ENCODE measurements at regions not wholly inside any gene's neighbourhood (a gene's known extent, or its start where the extent isn't known, plus 50 kb on each side); places are given as distances from the start of the nearest gene placed in this dataset.

- WGBS, 2 donors: 92 to 93% methylated on average over 1 of the region's 1 CpG
Measured at GRCh38 chr1:80099713-80100112, 1093.2 kb upstream of the ADGRL4 start.

GRCh38 chr1:80085067-80085466, 1078.5 kb upstream of the ADGRL4 start:
- DNase-seq: no peak
- Histone ChIP-seq H3K27me3 (no peaks in the 10 kb centered on the region), H3K4me3 (no peak overlapping the region), H3K9me3 (no peaks in the 10 kb centered on the region), H3K27ac (no peak overlapping the region), H3K36me3 (ENCODE audit: low read depth, missing control alignments) (no peaks in the 10 kb centered on the region), H3K4me1 (no peaks in the 10 kb centered on the region)
- TF ChIP-seq CTCF (IDR thresholded peaks at IDR 0.05) (no peak), POLR2A (IDR thresholded peaks at IDR 0.05) (no peak)
- intact Hi-C loops (cut with DNase I; ENCODE audit: low total_unique reads): no loop called here

More at GRCh38 chr1:80099713-80100112, 1093.2 kb upstream of the ADGRL4 start:
- no peaks in the 10 kb centered on the region for H3K27me3 ChIP-seq
- intact Hi-C loops (cut with DNase I; ENCODE audit: low total_unique reads): no loop called here
- no peak overlapping the region for H3K27ac ChIP-seq
- TF ChIP-seq POLR2A (IDR thresholded peaks at IDR 0.05) (no peak), CTCF (IDR thresholded peaks at IDR 0.05) (no peak)
- DNase-seq: no peak
- no peaks in the 10 kb centered on the region for H3K9me3 ChIP-seq
- H3K4me3 ChIP-seq: no peak overlapping the region
- no peaks in the 10 kb centered on the region for H3K36me3 ChIP-seq (ENCODE audit: low read depth, missing control alignments)
- no peaks in the 10 kb centered on the region for H3K4me1 ChIP-seq

GRCh38 chr1:80083892-80084291, 1077.4 kb upstream of the ADGRL4 start:
- 88% methylated on average over 1 of the region's 1 CpG for WGBS, 2 donors
- no peaks in the 10 kb centered on the region for H3K9me3 ChIP-seq
- no peak overlapping the region for H3K27ac ChIP-seq
- H3K4me1 ChIP-seq: peaks cover under 1% of the 10 kb centered on the region
- no peak overlapping the region for H3K4me3 ChIP-seq
- no peak for DNase-seq
- intact Hi-C loops (cut with DNase I; ENCODE audit: low total_unique reads): no loop called here
- H3K27me3 ChIP-seq: no peaks in the 10 kb centered on the region
- H3K36me3 ChIP-seq (ENCODE audit: low read depth, missing control alignments): no peaks in the 10 kb centered on the region
- TF ChIP-seq POLR2A (IDR thresholded peaks at IDR 0.05): no peak
- no peak for TF ChIP-seq CTCF (IDR thresholded peaks at IDR 0.05)

- Histone ChIP-seq H3K27me3 (no peaks in the 10 kb centered on the region), H3K4me3 (no peak overlapping the region), H3K4me1 (peaks cover 2% of the 10 kb centered on the region), H3K9me3 (no peaks in the 10 kb centered on the region), H3K27ac (no peak overlapping the region), H3K36me3 (ENCODE audit: low read depth, missing control alignments) (no peaks in the 10 kb centered on the region)
- TF ChIP-seq POLR2A (IDR thresholded peaks at IDR 0.05) (no peak), CTCF (IDR thresholded peaks at IDR 0.05) (no peak)
- intact Hi-C loops (cut with DNase I; ENCODE audit: low total_unique reads): no loop called here
- DNase-seq: no peak
Measured at GRCh38 chr1:80076469-80076868, 1069.9 kb upstream of the ADGRL4 start.

- Histone ChIP-seq H3K36me3 (ENCODE audit: low read depth, missing control alignments) (no peaks in the 10 kb centered on the region), H3K4me1 (peaks cover 2% of the 10 kb centered on the region), H3K27ac (no peak overlapping the region), H3K27me3 (no peaks in the 10 kb centered on the region), H3K4me3 (no peak overlapping the region), H3K9me3 (no peaks in the 10 kb centered on the region)
- 86% methylated on average over 4 of the region's 4 CpGs for WGBS, 2 donors
- DNase-seq: no peak
- TF ChIP-seq POLR2A (IDR thresholded peaks at IDR 0.05) (no peak), CTCF (IDR thresholded peaks at IDR 0.05) (no peak)
- intact Hi-C loops (cut with DNase I; ENCODE audit: low total_unique reads): no loop called here
Measured at GRCh38 chr1:80075351-80075750, 1068.8 kb upstream of the ADGRL4 start.
